GM19035 (cell line): ENCODE measurements at regions not wholly inside any gene's neighbourhood (a gene's known extent, or its start where the extent isn't known, plus 50 kb on each side); places are given as distances from the start of the nearest gene placed in this dataset.

Source experiments
- ATAC-seq: cut with Tn5 transposase; IDR thresholded peaks from one replicate; pipeline ENCODE4 v1.9.1; 2021; ENCODE audit not compliant: unreplicated experiment

DNA sequence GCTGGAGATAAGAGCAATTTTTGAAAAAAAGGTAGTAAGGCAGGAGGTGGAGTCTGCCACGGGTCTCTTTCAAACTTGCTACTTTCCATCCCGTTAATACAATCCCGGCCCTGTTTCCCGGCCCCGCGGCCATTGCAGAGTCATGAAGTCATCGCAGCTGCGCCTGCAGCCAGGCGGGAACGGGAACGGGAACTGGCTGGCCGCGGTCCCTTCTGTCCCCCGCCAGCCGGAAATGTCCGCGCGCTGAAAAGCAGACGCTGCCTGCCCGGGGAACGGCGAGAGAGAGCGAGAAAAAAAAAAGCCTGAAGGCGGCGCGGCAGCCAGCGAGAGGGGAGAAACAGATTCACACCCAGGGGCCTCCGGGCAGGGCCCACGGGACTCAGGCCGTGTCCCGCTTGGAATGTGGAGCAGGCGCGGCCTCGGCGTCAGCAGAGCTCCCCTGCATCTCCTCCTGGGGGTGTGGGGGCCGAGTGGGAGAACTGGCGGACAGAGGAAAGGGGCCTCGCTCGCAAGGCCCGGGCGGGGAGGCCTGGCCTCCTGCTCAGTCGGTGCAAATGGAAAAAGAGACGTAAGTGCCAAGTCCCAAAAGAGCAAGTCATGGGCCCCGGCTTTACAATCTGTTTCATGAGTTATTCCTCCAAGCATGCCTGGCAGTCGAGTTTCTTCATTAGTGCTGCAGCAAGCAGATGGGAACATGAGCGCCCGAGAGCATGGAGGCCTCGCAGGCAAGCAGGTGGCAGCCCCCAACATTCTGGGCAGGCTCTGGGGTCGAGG is 201.2 kb upstream of the GAS1 start:
- no peak for ATAC-seq

DNA sequence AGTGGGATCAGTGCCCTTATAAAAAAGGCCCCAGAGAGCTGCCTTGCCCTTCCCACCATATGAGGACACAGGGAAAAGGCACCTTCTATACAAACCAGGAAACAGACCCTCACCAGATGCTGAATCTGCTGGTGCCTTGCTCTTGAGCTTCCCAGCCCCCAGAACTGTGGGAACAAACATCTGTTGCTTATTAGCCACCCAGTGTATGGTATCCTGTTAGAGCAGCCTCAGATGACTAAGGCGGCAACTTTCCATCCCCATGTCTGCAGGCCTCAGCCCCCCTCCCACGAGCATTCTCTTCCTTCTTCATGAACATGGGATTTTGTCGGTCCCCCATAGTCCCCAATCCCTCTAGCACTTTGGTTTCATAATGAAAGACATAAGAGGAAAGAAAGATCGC is 202.5 kb upstream of the GAS1 start:
- no peak for ATAC-seq

DNA sequence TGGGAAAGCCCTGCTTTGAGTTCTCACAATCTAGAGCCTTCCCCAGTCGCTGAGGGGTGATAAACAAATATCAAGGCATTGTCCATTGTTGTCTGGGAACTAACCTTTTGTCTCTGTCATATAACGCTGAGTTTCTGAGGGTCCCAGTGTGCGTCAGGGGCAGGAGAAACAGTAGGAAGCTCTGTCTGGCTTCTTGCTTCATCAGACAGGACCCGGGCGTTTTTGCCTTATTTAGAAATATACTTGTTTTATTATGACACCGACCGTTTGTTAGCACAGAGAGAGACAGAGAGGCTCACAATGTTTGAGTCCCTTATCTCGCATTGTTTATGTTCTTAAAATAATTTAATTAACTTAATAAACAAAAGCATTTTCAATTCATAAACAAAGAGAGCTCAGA is 204.9 kb upstream of the GAS1 start:
- ATAC-seq, result no peak

DNA sequence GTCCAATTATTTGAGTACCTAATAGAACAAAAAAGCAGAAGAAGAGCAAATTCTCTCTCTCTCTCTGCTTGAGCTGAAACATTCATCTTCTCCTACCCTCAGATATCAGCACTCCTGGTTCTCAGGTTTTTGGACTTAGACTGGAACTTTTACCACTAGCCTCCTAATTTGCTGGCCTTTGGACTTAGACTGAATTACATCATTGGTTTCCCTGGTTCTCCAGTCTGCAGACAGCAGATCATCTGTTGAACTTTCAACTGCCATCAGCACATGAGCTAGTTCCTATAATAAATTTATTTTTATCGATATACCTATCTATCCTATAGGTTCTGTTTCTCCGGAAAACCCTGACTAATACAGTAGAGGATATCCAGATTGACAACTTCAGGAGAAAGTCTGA is 208.9 kb upstream of the GAS1 start:
- ATAC-seq, result no peak

DNA sequence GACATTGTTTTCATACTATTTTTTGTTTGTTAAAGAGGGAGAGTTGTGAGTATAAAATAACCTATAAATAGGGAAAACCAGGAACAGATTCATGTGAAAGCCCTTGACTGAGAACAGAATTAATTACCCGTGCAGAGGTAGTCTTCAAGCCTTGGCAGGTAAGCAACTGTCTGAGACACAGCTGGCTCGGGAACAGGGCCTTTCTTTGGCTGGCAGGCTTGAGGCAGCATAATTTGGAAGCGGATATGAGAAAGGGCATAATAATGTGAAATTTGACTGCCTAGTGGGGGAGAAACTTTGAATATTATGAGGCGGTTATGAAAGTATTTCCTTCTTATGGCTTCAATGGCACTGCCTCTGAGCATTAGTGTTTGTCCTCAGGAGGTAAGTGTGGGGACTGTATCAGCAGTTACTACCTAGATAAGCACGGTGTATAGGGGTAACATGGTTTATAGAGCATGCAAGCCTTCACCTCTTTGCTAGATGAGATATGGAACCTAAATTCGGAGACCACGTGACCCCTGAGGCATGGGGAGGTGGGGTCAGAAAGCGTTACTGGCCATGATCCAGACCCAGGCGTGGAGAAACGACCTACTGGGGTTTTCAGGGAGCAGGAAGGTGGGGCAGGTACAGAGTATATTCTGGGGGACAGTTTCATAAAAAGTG is 210.2 kb upstream of the GAS1 start:
- ATAC-seq, result no peak

DNA sequence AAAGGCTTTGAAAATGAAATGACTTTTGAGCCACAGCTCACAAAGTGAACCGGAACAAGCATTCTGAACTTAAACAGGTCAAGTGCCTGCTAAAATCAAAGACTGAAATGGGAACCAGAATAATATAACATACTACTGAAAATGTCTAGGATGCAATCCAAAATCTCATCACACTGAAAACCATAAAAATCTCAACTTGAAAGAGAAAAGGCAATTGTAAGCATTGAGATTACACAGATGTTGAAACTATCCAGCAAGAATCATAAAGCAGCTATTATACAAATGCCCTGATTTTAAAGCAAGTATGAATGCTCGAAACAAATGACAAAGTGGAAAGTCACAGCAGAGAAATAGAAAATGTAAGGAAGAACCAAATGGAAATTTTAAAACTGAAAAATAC is 211.5 kb upstream of the GAS1 start:
- no peak for ATAC-seq

DNA sequence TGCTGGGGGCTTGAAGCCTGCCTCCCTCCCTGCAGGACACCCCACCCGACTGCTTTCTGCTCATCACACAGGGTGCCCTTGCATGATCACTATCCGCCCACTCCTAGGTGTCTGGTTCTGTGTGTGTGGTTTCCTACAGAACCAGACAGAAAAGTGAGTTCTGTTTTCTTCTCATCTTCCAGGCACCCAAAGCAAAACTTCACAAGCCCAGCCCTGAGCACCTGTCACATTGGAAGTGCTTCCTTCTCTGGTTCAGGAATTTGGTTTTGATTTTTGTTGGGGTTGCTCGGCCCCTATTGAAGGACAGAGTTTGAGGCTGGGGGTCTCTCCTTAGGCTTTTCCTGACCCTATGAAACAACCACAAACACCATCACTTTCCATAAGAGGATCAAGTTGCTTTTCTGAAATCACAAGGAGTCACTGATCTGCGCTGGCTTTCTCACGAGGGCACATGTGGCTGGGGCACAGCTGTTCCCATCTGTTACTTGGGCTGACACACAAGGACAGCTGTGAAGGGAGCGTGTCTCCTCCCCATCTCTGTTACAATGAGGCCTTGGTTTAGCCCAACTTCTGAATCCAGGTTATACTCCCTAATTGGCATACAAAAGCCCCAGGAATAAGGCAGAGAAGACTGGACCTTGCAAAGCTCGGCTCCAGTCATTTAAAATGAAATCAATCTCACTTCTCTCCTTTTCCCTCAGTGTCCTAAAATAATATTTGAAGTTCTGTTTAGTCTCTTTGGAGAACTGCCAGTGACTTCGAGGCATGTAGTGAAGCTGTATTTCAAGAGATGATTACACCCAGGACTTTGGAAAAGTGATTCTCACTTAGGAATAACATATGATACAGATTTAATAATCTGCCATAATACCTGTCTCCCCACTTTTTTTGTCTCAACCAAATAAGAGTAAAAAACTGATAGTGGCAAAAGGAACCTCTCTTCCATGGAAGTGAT is 213.1 kb upstream of the GAS1 start:
- ATAC-seq, result no peak

DNA sequence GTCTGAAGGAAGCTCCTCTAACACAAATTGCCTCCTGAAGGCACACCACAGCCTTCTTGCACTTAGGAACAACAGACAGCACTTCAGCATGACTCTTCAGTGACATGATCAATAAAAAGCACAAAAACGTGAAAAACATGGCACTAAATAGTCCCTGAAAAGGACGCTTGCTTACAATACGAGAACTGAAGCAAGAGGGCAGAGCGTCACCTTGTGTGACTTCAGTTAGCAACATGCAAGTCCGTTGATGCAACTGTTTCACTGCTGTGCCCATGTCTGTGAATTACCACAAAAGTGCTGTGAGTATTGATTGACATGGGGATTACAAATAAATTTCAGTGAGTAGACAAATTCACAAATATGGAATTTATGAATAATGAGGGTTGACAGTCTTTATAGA is 219.9 kb upstream of the GAS1 start:
- no peak for ATAC-seq

DNA sequence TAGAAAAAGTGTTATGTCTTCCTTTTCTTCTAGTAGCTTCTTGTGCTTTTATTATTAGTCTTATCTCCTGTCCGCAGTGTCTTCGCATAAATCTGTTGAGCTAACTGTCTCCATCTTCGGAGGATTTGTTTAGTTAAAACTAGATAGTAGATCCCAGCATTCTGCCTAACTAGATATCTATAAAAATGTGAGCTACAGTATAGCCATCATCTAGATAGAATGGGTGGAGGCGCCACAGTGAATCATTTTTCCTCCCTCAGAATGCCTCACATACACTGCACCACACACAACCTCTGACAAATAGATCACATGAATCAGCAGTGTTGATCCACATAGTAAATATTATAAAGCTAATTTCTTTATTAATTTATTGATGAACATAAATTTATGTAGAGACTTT is 220.3 kb upstream of the GAS1 start:
- ATAC-seq, result no peak

DNA sequence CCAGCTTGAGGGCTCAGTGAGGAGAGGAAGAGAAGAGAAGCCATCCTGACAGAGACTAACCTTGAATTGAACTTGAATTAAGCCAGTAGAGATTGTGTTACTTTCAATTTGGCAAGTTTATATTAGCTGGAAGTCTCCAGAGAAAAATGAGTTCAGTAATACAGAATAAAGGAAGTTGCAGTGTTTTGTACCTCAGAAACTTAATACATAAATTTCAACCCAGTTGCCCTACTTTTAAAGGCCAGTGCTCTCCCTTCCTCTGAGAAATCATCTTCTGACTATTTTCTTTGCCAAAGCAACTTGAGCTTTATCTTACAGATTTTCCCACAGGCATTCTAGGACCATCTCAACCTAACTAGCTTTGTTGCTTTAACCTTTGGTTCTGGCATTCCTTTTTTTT is 231.0 kb upstream of the GAS1 start:
- ATAC-seq, result no peak

DNA sequence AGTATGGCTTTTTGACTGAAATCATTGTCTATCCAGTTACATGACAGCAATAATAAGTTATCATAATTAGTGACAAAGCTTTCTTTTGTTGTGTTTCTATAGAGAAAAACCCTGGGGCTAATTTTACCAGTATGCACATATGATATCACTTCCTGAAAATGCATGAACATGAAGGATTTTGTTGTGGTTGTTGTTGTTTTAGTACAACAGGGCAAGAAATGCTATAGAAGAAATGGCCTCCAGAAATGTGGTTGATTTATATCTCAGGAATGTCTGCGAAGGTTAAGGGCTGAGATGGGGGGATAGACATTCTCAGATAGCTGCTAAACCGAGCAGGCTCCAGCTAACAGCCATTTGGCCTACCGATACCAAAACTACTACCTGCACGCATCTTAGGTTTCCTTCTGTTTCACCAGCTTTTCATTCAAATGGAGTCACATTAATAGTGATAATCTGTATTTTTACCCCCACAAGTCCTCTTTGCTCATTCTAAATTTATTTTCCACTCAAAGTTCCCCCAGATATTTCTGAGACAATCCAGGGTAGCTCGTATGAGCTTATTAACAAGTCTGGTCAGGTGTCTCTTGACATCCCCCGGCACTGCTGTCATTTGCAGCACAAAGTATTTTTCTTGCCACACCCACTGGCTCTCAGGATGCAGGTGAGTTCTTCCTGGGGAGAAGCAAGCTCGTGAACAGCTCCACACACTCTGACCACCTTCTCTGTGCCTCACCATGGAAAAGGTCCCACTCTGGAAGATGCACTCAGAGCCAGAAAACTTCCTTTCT is 232.4 kb upstream of the GAS1 start:
- ATAC-seq, result no peak

DNA sequence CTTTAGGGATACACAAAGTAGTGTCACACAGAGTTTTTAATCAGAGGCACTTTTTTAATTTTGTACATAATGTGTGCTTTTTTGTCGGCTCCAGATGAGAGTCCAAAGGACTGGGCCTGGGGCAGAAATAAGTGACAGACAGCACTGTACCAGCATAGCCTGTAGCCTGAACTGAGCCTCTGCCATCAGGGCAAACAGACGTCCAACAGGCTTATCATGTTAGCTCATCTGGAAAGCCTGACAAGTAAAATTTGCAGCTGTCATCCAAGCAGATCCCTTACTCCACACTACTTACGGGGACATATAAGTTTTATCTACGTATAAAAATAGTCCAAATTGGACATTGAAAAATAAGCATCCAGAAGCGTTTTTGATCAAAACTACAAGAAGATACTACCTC is 233.1 kb upstream of the GAS1 start:
- ATAC-seq, result no peak

DNA sequence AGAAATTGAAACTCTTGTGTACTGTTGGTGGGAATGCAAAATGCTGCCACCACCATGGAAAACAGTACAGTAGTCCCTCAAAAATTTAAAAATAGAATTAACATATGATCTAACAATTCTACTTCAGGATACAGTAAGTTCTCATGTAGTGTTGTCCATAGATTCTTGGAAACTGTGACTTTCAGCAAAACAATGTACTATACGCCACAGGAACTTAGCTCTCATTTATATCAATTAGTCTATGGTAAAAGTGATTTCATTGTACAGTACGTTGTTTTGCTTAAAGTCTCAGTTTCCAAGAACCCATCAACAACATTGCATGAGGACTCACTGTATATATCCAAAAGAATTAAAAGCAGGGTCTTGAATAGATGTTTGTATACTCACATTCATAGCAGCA is 233.5 kb upstream of the GAS1 start:
- ATAC-seq, result no peak

DNA sequence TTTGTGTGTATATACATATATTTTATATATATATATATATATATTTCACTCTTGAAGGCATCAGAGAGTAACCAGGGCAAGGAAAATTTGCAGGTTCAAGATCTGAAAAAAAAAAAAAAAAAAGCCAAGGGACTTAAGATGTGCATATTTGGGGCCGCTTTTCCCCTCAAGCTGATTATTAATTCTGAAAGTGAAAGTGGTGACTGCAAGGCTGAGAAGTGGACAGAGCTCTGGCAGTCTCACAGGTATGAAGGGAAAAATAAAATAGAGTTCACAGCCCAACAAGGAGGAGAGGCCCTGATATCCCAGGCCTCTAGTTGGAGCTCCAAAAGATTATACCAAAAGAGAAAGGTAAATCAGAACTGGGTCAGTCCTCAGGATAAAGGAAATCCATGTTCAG is 234.4 kb upstream of the GAS1 start:
- no peak for ATAC-seq

DNA sequence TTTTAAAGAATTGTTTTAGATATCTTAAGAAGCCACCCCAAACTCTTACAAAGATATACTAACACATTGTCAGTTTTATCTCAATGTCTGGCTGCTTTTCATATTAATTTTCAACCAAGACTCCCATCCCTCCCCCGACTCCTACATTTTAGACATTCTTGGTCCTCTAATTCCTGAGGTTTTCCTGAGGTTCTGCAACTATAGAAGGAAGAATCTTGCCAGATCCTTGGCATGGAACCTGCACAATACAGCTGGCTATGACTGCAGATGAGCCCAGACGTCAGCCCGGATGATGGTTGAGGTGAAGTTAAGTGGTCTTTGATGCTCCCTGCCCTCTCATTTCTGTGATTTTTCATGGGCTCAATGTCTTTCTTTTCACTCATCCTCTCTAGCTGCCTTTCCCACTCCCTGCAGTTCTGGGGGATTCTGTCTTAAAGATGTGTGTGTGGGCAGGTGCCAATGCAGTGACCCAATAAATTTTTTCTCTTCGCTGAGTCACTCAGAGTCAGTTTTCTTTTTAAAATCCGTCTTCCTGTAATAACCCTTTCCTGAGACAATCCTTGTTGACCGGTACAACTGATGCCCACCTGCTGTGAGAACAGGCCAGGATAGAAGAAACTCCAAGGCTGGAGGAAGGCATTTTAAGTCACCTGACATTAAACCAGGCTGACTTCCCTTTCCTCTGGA is 237.8 kb upstream of the GAS1 start:
- no peak for ATAC-seq

DNA sequence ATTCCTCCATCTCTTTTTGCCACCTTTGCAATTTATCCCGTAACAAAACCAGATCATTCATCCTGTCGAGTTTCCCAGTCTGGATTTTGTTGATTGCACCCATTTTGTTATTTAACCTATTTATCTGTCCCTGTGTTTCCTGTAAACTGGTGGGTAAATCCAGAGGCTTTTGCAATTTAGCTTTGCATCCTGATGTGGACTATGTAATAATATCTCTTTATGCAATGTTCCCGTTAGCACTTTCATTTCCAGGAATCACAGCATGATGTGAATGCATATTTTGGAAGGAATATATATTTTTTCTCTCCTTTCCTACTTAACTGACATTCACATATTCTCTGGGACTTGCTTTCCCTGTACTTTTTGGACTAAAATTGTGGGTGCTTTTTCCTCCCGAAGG is 240.3 kb upstream of the GAS1 start:
- ATAC-seq, result no peak

DNA sequence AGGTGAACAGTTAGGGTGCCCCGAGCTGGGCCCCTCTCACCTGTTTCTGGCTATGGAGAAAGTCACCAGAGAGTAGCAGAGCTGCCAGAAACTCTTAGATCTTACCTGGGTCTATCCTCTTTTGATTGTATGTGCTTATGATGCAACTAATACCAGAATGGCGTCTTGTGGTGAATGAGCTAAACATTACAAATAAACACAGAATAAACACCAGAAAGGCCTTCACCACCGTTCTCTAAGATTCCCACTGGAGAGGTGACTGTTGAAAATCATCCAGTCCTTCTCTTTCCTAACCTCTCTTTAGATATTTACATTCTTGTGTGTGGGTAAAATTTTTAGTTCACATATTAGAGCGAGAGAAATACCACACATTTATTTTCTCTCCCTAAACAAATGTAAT is 241.7 kb upstream of the GAS1 start:
- ATAC-seq, result no peak

DNA sequence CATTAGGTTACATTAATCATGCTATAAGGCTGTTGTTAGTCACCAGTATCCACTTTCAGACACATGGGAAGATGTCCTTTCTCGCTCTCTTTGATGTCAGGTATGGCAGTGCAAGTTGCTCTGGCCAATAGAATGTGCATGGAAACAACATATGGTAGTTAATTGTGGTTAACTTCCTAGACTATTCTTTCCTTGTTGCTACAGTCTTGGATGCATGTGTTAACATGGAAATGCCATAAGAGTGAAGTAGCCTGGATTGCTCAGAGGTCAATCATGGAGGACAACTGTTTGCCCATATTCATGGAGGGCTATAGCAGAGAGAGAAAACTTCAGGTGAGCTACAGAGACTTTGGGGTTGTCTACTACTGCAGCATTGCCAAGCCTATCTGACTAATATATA is 245.8 kb upstream of the GAS1 start:
- ATAC-seq, result no peak

DNA sequence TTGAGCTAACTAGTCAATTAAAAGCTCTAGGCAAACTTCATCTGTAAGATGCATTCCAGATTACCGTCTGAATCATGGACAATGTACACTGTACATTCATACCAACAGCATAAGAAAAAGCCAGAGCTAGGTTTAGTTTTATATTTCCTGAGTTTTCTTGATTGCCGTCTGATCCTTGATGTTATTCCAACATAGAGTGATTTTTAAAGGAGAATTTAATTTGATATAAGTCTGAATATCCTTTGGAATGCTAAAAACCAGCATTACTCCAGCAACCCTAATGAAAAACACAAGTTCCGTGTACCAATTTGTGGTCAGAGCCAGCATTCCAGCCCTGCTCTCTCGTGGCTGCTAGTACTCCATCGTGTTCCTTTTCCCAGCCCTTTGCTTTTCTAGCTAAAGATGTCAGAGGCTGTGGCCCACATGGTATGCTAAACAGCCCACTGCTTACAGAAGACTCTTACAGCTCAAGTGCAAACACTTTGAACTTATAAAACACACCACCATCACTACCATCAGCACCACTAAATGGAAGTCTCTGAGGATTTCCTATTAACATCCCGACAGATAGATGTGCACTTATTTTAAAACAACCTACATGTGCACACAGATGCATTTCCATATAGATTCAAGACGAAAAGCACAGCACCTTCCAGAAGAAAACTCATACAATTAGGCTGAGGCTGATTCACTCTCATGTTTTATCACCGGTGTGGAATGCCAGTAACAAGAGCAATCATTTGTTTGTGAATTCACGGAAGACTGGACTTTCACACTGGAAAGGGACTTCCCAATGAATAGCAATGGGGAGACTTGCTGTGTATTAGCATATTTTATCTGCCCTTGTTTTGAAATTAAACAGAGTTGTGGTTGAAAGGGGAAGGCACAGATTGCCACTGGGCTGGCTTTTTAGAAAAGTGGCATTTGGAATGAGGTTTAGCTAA is 246.9 kb upstream of the GAS1 start:
- ATAC-seq, result no peak
